Endometrium (tissue), 2 donors: ENCODE measurements at regions not wholly inside any gene's neighbourhood (a gene's known extent, or its start where the extent isn't known, plus 50 kb on each side); places are given as distances from the start of the nearest gene placed in this dataset.

Source experiments
- FAIRE-seq: peaks from 2 replicates; lab custom pipeline; 2012; peaks lifted over from hg19 to GRCh38; lab: Jason Lieb, UNC
- donor health status: control.
- donor health status: control.

DNA sequence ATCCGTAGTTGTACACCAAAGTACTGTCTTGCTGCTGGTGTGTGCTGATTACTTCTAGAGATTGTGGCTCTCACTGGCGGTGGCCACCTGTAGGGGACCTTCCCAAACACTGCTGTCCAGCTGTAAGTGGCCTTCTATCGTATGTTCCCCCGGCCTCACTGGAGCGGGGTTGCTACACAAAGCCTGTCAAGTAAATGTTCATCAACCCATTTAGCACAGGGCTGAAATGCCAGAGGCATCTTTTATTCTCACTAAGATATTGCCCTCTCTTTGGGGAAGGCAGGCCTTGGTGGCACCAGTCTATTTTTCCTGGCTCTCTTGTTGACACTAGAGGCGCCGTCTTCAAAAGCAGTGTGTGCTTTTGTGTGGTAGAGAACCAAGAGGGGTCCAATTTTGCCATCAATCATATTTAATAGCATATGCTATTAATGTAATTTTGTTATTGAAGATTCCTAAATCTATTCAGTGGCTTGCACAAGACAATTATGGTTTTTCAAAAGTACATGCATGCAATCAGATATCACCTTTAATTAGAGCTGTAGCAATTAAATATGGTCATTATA is 514.4 kb upstream of the SALL1 start:
- no peak for FAIRE-seq

DNA sequence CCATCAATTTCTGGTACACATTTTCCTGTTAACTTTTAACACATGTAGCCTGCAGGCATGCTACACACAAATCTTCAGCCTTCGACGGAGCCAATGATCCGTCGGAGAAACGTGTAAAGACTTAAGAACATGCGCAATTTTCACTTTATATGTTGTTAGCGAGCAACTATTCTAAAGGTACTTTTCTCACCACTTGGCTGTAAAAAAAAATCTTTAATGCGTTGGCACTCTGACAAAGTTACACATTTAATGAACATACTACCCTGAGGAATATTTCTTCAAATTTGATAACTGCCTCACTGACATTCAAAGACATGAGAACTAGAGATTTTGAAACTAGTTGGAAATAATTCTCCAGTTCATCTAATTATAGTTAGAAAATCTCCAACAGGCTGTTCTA is 507.5 kb upstream of the SALL1 start:
- no peak for FAIRE-seq

DNA sequence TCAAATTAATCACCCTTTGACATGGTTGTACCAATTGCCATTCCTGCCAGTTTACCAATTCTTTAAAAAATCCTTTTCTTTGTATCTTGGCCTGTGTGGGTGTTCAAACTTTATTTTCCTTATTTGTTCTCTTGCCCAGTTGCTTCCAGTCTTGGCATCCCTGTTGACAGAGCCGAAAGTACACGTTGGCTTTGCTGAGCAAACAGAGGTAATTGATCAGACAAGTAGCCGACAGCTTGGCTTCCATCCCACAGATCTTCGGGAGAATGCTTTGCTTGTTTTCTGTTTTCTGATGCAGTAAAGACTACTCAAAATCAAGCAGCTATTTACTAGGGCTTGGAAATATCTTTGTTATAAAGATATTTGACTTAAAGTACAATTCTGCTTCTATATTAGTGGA is 506.8 kb upstream of the SALL1 start:
- FAIRE-seq = no peak

DNA sequence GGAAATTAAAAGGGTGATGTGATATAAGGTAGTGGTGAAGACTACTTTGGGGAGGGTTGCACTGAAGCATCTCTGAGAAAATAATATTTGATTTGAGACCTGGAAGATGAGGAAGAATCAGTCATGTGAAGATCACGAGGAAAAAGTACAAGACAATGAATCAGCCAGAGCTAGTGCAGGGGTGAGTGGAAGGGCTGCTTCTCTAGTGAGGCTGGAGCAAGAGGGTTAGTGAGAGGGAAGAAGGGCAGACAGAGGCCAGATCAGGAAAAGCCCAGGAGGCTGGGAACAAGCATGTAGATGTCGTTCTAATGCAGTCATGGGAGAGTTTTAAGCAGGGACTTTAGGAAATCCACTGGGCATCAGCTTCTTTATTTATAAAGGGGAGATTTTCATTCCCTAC is 504.2 kb upstream of the SALL1 start:
- FAIRE-seq = no peak

DNA sequence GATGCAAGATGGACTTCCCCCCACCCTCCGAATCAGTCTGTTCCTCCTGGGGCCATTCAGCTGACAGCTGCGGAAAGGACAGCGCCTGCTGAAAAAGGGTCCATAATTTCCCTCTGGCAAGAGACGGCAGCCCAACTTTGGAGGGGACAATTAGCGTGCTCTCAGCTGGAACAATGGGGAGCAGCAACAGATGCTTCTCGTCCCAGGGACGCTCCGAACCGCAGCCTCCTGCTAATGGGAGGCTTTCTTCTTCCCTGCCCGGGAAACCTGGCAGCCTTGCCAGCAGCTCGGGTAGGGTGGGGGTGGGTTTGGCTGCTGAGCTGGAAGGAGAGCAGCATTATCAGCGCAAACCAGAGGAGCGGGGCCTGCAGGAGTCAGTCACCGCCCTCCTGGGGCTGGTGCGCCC is 500.0 kb upstream of the SALL1 start:
- FAIRE-seq = no peak

DNA sequence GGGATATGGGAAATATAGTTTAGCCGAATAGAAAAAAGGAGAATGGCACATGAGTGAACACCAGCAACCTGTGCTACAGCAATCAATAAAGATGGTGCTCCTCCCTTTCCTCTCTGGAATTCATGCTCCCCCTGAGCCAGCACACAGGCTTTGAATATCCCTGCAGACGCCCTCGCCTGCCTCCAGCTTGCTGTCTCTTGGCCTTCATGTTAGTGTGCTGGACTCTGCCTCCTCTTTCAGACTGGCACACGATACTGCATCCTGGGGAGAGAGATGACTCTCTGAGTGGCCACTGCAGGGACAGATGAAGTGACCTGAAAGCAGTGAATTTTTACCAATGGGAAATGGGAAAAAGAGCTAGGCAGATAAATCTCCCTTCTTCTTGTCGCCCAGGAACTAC is 498.6 kb upstream of the SALL1 start:
- FAIRE-seq = no peak

DNA sequence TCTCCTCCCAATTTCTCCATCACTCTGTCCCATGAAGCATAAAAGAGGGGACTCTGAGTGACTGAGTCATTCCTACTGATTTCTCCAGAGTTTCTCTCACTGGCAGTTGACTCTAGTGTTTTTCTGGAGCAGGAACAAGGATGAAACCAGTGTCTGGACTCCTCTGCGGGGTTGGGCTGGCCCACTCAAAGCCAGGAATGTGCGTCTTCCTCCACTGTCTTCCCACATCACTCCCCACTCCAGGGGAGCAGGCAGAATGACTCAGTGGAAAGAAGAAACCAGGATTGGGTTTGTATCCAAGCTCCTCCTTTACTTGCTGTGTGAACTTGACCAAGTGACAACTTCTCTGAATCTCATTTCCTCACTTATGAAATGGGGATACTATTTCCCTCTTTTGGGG is 497.5 kb upstream of the SALL1 start:
- FAIRE-seq = no peak

DNA sequence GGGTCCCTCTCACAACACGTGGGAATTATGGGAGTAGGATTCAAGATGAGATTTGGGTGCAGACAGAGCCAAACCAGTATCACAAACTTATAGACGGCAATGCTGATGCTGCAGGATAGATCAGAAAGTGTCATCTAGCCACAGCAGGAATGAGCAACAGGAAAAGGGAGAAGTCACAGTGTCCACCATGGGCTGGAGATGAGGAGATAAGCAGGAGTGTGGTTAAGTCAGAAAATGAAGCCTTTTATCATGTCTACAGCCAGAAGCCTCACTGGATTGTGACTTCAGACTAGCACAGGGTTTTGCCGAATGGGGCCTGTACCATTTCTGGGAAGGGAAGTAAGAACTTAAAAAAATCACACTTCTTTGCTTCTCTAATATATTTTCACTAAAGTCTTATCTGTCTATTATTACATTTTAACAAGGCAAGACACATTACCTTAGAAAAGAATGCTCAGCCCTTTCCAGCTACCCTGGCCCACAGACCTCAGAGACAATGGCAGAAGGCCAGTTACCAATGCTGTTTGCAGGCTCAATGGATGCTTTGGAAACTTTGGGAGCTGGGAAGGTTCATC is 490.2 kb upstream of the SALL1 start:
- FAIRE-seq = no peak

DNA sequence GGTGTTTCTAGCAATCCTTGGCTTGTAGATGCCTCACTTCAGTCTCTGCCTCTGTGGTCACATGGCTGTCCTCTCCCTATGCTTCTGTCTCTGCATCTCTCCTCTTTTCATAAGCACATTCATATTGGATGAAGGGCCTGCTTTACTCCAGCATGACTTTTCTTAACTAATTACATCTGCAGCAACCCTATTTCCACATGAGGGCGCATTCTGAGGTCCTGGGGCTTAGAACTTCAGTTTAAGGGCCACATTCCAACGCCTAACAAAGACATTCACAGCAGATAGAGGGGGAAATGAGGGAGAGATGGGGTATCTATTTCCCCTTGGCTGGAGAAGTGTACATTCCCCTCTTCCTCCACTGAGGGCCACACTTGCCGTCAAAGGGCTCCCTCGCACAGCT is 489.1 kb upstream of the SALL1 start:
- FAIRE-seq = no peak

DNA sequence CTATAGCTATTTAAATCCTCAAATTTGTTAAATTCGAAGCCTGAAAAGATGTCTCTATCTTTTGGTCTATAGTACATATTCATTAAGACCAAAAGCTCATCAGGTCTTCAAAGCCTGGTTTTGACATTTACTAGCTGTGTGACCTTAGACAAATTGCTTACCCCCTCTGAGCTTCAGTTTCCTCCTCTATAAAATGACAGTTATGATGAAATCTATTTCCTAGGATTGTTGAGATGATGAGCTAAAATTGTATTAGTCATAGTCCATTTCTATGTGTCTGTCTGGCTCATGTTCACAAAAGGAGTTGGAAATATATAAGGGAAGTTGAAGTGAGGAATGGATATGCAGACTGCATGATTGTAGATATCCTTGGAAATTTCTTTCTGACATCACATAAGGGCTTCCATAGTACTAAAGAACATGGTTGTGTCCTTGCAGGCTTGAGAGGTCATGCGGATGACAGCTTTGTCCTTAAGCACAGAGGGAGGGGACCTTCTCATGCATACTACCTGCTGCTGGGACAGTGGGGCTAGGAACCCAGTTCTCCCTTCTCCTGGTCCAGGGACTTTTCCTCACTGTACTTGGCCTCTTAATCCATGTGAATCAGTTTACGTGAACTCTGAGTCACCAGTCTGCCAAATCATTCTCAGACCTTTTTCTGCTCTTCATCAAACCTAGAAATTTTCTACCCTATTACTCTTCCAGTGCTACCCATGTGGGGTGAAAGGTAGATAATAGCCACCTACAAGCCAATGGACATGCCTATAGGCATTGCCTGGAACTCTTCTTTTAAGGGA is 487.5 kb upstream of the SALL1 start:
- no peak for FAIRE-seq

DNA sequence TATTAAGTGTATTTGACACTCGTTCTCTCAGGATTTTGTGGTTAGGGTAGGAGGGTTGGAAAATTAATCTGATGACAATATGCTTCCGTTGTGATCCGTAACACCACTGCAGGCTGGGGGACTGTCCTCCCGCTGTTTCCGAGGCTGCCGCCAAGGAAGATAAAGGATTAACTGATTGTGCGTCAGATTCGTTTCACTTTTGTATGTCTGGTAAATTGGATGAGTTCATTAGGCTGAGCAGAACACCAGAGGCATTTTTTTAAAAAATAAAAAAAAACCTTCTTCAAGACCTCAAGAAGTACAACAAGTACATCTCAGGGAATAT is 486.7 kb upstream of the SALL1 start:
- FAIRE-seq = no peak

DNA sequence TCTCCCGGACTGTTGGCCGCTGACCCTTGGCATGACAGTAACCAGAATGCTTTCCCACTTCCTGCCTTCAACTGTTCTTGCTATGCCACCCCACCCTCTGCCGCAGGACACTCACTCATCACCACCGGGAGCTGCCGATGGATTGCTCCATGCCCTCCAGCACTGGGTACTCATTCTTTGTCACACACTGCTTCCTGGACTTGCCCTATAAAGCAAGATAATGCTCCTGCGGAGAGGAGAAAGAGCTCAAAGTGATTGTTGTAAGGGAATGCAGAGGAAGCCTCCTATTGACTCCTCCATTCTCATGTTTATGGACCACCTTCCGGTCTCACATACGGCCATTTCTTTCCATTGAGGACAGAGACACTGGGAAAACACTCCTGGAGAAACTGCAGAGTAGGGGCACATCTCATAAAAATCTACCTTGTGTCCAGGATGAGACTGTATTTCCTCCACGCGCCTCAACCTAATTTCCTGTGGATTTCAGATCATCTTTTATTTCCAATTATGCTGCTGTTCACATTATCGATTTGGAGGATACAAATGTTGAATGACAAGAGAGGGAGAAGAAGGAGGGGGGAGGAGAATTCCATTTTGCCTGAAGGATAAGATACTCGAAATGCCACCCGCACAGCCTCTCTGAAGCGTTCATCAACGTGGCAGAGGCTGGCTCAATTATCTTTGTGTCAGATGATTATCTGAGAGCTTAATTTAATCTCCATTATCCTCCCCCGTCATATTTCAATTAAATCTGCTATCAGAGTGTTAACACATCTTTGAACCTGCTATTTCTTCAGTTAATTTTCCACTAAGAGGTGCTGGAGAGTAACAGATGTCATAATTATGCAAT is 486.1 kb upstream of the SALL1 start:
- FAIRE-seq = no peak

DNA sequence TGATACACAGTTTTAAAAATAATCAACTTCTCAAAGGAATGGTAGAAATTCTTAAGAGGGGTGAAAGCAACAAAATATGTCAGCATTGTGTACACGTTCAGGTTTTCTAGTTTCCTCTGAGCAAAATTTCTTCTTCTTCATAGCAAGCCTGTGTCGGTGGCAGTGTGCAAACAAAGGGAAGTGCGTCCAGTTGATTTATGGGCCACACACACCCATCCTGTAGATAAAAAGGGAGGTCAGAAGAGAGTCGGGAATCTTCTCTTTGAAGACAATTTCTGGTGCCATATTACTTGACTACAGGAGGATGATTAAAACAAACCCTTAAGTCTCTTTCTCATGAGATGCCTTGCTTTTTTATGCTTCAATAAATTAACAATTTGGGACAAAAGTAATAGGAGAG is 484.1 kb upstream of the SALL1 start:
- FAIRE-seq = no peak

DNA sequence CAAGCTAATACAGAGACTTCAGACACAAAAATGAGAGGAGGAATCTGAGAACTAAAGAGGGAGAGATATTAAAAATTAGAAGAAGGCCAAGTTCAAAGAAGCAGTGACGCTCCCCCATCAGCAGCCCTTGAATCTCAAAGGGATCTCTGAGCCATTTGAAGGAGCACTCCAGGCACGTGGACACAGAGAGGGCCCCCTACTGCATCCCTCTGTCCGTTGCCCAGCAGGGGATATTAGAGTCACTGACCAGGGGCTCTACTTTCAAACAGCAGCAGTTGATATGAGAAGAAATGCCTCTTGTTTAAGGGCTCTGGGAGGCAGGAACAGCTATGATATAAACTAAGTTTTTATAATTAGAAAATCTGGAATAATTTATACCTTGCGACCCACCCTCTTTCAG is 479.0 kb upstream of the SALL1 start:
- no peak for FAIRE-seq

DNA sequence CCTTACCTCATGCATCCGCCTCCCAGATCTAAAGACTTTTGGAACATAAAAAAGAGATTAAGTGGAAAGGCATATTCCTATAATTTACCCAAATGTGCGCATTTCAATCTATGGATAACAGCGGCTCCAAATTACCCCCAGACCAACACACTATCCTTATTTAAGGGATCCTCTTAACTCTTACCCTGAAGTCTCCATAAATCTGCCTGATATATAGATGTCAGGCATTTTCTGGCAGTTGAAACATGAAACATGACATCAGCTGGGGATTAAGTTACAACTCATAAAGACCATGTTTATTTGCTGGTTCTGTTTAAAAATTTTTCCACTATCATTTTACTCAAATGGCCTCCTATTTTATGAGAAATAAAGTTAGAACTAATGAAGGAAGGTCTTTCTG is 478.5 kb upstream of the SALL1 start:
- FAIRE-seq = no peak

DNA sequence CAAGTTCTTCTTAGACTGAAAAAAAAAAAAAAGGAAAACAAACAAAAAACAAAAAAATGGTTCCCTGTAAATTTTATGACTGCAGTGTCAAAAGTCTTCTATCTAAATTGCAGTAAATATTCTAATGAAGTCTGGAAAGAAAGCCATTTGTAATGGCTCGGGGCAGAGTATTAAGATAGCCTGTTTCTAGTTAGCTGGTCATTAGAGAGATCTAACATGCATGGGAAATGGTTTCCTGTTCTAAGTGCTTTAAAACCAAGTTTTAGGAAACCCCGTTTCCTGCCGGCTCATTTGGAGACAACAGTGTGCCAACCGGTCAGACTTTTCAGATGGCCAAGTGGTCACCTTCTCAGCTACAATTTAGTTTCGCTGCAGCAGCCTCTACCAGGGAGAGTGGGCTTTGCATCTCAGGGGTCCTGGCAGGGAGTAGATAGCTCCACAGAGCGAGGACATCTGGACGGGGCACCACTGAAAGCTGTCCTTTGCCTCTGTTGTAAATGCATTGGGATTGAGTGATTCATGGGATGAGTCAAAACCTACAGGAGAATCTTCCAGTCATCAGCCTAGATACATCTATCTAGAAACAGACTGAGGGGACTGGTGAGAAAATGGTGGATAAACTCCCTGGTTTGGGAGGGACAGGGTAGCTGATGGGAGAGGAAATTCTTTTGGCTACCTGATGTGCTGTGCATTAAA is 473.2 kb upstream of the SALL1 start:
- peak; percentile 70 for FAIRE-seq

DNA sequence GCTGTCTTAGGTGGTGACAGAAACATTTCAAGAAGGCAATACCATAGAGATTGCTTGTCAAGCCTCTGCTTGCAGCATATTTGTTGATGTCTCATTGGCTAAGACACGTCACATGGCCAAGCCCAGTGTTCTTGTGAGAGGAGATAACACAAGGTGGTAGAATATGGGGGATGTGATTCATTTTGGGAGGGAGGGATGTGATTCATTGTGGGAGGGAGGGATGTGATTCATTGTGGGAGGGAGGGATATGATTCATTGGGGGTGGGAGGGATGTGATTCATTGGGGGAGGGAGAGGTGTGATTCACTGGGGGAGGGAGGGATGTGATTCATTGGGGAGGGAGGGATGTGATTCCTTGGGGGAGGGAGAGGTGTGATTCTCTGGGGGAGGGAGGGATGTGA is 470.5 kb upstream of the SALL1 start:
- FAIRE-seq = no peak

DNA sequence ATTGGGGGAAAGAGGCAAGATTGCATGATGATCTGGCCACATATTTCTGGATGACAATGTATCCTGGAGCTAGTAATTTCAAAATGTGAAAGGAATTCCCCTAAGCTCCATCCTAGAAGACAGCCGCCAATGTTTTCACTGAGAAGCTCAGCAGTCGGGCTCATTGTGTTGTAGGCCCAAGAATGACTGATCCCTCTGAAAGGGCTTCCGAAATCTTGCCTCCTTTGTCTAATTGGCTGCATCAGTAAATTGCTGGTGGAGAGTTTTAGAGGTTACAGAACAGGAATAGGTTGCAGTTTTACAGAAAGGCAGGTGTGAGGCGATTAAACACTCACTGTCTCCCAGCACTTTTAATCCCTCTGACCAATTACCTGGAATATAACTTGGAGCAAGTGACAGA is 464.1 kb upstream of the SALL1 start:
- no peak for FAIRE-seq

DNA sequence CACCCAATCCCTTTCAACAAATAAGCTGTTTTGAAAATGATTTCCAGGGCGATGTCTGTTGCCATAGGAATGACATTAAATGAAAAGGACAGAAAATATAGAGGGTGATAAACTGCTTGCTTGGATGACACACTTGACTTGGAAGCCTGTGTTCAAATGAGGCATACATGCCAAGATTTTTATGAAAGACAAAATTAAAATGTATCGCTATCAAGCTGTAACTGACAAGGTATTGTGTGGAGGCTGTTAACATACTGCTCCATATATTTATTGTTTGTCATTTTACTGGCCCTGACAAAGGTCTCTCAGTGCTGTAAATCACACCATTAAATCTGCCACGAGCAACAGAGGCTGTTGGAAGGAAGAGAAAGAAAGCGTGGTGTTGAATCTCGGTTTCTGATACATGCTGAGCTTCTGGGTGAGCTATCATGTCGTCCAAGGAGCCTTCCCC is 456.2 kb upstream of the SALL1 start:
- no peak for FAIRE-seq

DNA sequence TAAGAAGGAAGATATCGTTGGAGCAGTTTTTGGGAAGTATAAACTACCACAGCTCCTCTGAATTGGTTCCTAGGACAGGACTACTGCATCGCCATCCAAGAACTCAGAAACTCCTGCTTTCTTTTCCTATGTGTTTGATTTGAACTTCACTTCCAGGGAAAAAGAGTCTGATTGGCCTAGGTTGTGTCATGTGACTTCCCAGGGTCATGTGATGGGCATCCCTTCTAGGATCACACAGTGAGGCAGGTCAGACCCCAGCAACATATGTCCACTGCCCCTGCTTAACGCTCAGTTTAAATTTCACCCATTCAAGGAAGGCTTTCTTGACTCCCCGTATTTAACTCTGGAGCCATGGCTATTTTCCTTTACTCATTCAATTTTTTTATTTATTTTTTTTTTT is 445.2 kb upstream of the SALL1 start:
- FAIRE-seq = no peak

DNA sequence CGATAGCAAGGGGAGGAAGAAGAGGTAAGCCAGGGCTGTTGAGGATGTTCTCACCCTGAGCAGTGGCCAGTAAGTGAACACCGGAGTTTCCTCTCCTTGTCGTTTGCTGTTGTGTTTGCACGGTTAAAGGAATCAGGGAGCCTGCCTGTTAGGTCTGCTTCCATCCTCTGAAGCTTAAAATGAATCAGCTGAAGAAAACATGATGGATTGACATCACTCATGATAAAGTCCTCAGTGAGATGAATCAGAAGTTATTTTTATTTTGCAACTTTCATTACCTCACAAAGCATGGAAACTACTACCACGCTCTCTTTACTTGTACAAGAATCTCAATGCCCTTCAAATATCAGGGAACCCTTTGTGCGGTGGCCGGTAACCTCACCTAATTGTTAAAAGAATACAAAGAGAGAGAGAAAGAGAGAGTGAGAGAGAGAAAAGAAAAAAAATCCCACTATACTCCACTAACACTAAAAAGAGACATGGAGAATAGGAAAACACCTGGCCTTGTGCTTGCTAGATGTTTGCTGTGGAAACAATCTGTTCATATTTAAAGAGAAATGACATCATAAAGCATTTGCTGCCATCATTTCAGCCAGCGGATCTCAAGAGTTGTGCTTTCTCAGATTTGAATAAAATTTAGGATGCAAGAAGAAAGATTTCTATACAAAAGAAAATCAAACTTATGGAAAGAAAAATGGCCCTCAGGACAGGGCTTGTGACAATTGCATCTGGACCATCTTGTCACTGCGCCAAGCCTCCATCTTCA is 441.6 kb upstream of the SALL1 start:
- FAIRE-seq = no peak
